Liver (tissue), 8 donors: ENCODE measurements at regions not wholly inside any gene's neighbourhood (a gene's known extent, or its start where the extent isn't known, plus 50 kb on each side); places are given as distances from the start of the nearest gene placed in this dataset.

Experiments
- DNase-seq: peaks from one replicate; pipeline ENCODE4 v3.0.0-alpha.2; 2017; ENCODE audit warnings: low spot score
- H3K27ac ChIP-seq, 2 donors: one replicate each; pipeline ENCODE4 v1.7.0; 2013; ENCODE audit warnings: inconsistent platforms in 2 of 2, low read length in 2 of 2, control low read depth in 1 of 2, low read depth in 1 of 2, mild to moderate bottlenecking in 1 of 2
- H3K27me3 ChIP-seq, 4 donors: one replicate each; pipeline versions ENCODE4 v1.6.1 to v1.7.0; 2013; ENCODE audit warnings: low read length in 3 of 4, inconsistent platforms in 1 of 4, mild to moderate bottlenecking in 1 of 4, moderate library complexity in 1 of 4; ENCODE audit not compliant: control insufficient read depth in 4 of 4, insufficient read depth in 4 of 4
- H3K36me3 ChIP-seq, 4 donors: one replicate each; pipeline versions ENCODE4 v1.6.1 to v1.7.0; 2013; ENCODE audit warnings: low read length in 3 of 4, mild to moderate bottlenecking in 3 of 4, low read depth in 1 of 4, moderate library complexity in 1 of 4; ENCODE audit not compliant: control insufficient read depth in 4 of 4, insufficient read depth in 3 of 4
- H3K4me1 ChIP-seq, 4 donors: one replicate each; pipeline versions ENCODE4 v1.6.1 to v1.7.0; 2013; ENCODE audit warnings: low read length in 3 of 4, mild to moderate bottlenecking in 3 of 4, moderate library complexity in 1 of 4; ENCODE audit not compliant: control insufficient read depth in 4 of 4, insufficient read depth in 4 of 4
- H3K4me3 ChIP-seq, 3 donors: one replicate each; pipeline versions ENCODE4 v1.6.1 to v1.7.0; 2013; ENCODE audit warnings: low read length in 3 of 3, control low read depth in 1 of 3, low read depth in 1 of 3, mild to moderate bottlenecking in 1 of 3
- H3K9ac ChIP-seq, 2 donors: one replicate each; pipeline ENCODE4 v1.7.0; 2013; ENCODE audit warnings: low read length in 2 of 2, mild to moderate bottlenecking in 2 of 2, moderate library complexity in 2 of 2, control low read depth in 1 of 2, low read depth in 1 of 2
- H3K9me3 ChIP-seq, 4 donors: one replicate each; pipeline versions ENCODE4 v1.6.1 to v1.7.0; 2013; ENCODE audit warnings: low read length in 3 of 4; ENCODE audit not compliant: control insufficient read depth in 4 of 4
- ATF3 ChIP-seq: IDR thresholded peaks from 2 replicates; pipeline ENCODE4 v1.6.1; 2016; ENCODE audit warnings: antibody characterized with exemption
- FOXA1 ChIP-seq: IDR thresholded peaks from 2 replicates; pipeline ENCODE4 v1.6.1; 2016; ENCODE audit warnings: antibody characterized with exemption
- FOXA2 ChIP-seq: IDR thresholded peaks from 2 replicates; pipeline ENCODE4 v1.6.1; 2016; ENCODE audit warnings: antibody characterized with exemption
- HNF4A ChIP-seq, 2 donors: conservative IDR thresholded peaks; 2 replicates each; pipeline ENCODE4 v1.6.1; 2016; ENCODE audit warnings: antibody characterized with exemption in 2 of 2, mild to moderate bottlenecking in 2 of 2
- HNF4G ChIP-seq: IDR thresholded peaks from 2 replicates; pipeline ENCODE4 v1.6.1; 2016; ENCODE audit warnings: antibody characterized with exemption
- NR2F2 ChIP-seq: IDR thresholded peaks from 2 replicates; pipeline ENCODE4 v1.6.1; 2016; ENCODE audit warnings: antibody characterized with exemption
- RAD21 ChIP-seq, 2 donors: IDR thresholded peaks; 2 replicates each; pipeline ENCODE4 v1.6.1; 2016; ENCODE audit warnings: antibody characterized with exemption in 2 of 2, mild to moderate bottlenecking in 2 of 2
- REST ChIP-seq: IDR thresholded peaks from 2 replicates; pipeline ENCODE4 v1.6.1; 2016; ENCODE audit warnings: antibody characterized with exemption, mild to moderate bottlenecking
- RXRA ChIP-seq, 2 donors: IDR thresholded peaks; 2 replicates each; pipeline ENCODE4 v1.6.1; 2017 to 2018; ENCODE audit warnings: antibody characterized with exemption in 2 of 2, mild to moderate bottlenecking in 1 of 2
- SP1 ChIP-seq: IDR thresholded peaks from 2 replicates; pipeline ENCODE4 v1.6.1; 2018; ENCODE audit warnings: antibody characterized with exemption, mild to moderate bottlenecking
- WGBS: extraction: QIAGEN DNeasy Blood & Tissue Kit; methylation state at CpG from one replicate; pipeline ENCODE4 v1.1.7; 2013; 5-methylcytosine and 5-hydroxymethylcytosine counted together
- TF ChIP-seq, protein P1 (sequence below): fragments of 150-350 bp; IDR thresholded peaks from 2 replicates; pipeline ENCODE4 v1.5.1; 2017; ENCODE audit warnings: improper control_type of control experiment, low read depth, low read length; ENCODE audit not compliant: missing input control
- TF ChIP-seq, protein P2 (sequence below): IDR thresholded peaks from 2 replicates; pipeline ENCODE4 v1.6.1; 2016; ENCODE audit warnings: antibody characterized with exemption
- donor health status: healthy.
- donor health status: healthy.
- donor health status: healthy.
- donor health status: healthy.
- donor health status: healthy.

DNA sequence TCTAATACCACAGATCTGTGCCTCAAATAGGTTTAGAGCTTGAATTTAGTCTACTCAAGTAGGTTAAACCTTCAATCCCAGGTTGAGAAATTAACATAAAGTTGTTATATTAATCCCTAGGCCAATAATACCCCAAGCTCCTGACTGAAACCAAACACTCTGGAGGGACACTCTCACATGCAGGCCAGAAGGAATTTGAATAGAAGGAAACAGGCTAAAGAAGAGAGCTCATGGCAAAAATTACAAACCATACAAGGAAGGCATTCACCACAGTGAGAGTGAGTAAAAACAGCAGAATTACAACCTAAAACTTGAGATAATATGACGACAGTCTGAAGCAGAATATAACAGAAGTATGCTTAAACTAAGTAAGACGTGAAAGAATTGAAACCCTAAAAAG, 76.1 kb upstream of the PDK4 start:
- Histone ChIP-seq H3K9ac (no peak overlapping the region), H3K36me3 (no peaks in the 10 kb centered on the region), H3K4me3 (no peak overlapping the region), H3K4me1 (no peaks in the 10 kb centered on the region), H3K9me3 (no peaks in the 10 kb centered on the region), H3K27ac (no peak overlapping the region), H3K27me3 (no peaks in the 10 kb centered on the region)
- DNase-seq, result no peak
- WGBS, result 92% methylated on average over 2 of the region's 2 CpGs
- TF ChIP-seq RXRA (IDR thresholded peaks at IDR 0.05) (no peak), ATF3 (no peak), HNF4A (conservative IDR thresholded peaks at IDR 0.05) (no peak), NR2F2 (no peak), SP1 (no peak), FOXA2 (no peak), FOXA1 (no peak), REST (no peak)
- TF ChIP-seq, protein P1, sequence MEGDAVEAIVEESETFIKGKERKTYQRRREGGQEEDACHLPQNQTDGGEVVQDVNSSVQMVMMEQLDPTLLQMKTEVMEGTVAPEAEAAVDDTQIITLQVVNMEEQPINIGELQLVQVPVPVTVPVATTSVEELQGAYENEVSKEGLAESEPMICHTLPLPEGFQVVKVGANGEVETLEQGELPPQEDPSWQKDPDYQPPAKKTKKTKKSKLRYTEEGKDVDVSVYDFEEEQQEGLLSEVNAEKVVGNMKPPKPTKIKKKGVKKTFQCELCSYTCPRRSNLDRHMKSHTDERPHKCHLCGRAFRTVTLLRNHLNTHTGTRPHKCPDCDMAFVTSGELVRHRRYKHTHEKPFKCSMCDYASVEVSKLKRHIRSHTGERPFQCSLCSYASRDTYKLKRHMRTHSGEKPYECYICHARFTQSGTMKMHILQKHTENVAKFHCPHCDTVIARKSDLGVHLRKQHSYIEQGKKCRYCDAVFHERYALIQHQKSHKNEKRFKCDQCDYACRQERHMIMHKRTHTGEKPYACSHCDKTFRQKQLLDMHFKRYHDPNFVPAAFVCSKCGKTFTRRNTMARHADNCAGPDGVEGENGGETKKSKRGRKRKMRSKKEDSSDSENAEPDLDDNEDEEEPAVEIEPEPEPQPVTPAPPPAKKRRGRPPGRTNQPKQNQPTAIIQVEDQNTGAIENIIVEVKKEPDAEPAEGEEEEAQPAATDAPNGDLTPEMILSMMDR, result no peak

- no peak for DNase-seq
- Histone ChIP-seq H3K9me3 (no peaks in the 10 kb centered on the region), H3K36me3 (no peaks in the 10 kb centered on the region), H3K4me3 (no peak overlapping the region), H3K27ac (no peak overlapping the region), H3K4me1 (no peaks in the 10 kb centered on the region), H3K27me3 (no peaks in the 10 kb centered on the region), H3K9ac (no peak overlapping the region)
- 57% methylated on average over 2 of the region's 2 CpGs for WGBS
- TF ChIP-seq HNF4G, result peak; percentile 77
- TF ChIP-seq SP1, result peak; percentile 78
- peak; percentile 76 to 94 for TF ChIP-seq HNF4A (conservative IDR thresholded peaks at IDR 0.05)
- TF ChIP-seq FOXA2, result no peak
- peak in 1 of 2 donors; percentile 42 for TF ChIP-seq RXRA (IDR thresholded peaks at IDR 0.05)
- TF ChIP-seq, protein P2, sequence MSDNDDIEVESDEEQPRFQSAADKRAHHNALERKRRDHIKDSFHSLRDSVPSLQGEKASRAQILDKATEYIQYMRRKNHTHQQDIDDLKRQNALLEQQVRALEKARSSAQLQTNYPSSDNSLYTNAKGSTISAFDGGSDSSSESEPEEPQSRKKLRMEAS, result no peak
- TF ChIP-seq REST, result no peak
- TF ChIP-seq RAD21 (IDR thresholded peaks at IDR 0.05), result peak in 1 of 2 donors; percentile 16
These were observed 73.2 kb upstream of the PDK4 start for GRCh38 chr7:95669513-95669912.
